Endodermal cell (in vitro differentiated cells): ENCODE measurements at regions not wholly inside any gene's neighbourhood (a gene's known extent, or its start where the extent isn't known, plus 50 kb on each side); places are given as distances from the start of the nearest gene placed in this dataset.

Experiments used
- DNase-seq: peaks from one replicate; pipeline ENCODE4 v3.0.0-alpha.2; 2017
- H3K27ac ChIP-seq: 2 replicates; pipeline ENCODE4 v1.5.1; 2013; ENCODE audit warnings: mild to moderate bottlenecking, low read depth, low read length, moderate library complexity
- H3K27me3 ChIP-seq: 2 replicates; pipeline ENCODE4 v1.6.1; 2013; ENCODE audit warnings: mild to moderate bottlenecking, low read length, moderate library complexity; ENCODE audit not compliant: insufficient read depth, control insufficient read depth, poor library complexity, severe bottlenecking
- H3K36me3 ChIP-seq: 2 replicates; pipeline ENCODE4 v1.7.0; 2013; ENCODE audit warnings: mild to moderate bottlenecking, low read length, moderate library complexity; ENCODE audit not compliant: control insufficient read depth, insufficient read depth
- H3K4me1 ChIP-seq: one replicate; pipeline ENCODE4 v1.7.0; 2013; ENCODE audit warnings: low read length; ENCODE audit not compliant: control insufficient read depth, insufficient read depth
- H3K4me3 ChIP-seq: 2 replicates; pipeline ENCODE4 v1.5.1; 2013; ENCODE audit warnings: mild to moderate bottlenecking, low read length, moderate library complexity
- H3K9ac ChIP-seq: 2 replicates; pipeline ENCODE4 v1.6.1; 2013; ENCODE audit warnings: mild to moderate bottlenecking, low read length, moderate library complexity; ENCODE audit not compliant: poor library complexity, severe bottlenecking; ENCODE audit errors: extremely low read depth
- H3K9me3 ChIP-seq: 2 replicates; pipeline ENCODE4 v1.6.1; 2013; ENCODE audit warnings: mild to moderate bottlenecking, low read length, moderate library complexity; ENCODE audit not compliant: control insufficient read depth
- H3K27ac Mint-ChIP-seq: 2 replicates; pipeline ENCODE4 v1.8.0; 2020; ENCODE audit warnings: mixed read lengths
- H3K27me3 Mint-ChIP-seq: 2 replicates; pipeline ENCODE4 v1.8.0; 2021; ENCODE audit warnings: mild to moderate bottlenecking, mixed read lengths; ENCODE audit not compliant: insufficient read depth
- H3K36me3 Mint-ChIP-seq: 2 replicates; pipeline ENCODE4 v1.8.0; 2020; ENCODE audit warnings: low read depth, mixed read lengths
- H3K4me1 Mint-ChIP-seq: 2 replicates; pipeline ENCODE4 v1.8.0; 2020; ENCODE audit warnings: mixed read lengths
- H3K4me3 Mint-ChIP-seq: 2 replicates; pipeline ENCODE4 v1.8.0; 2020; ENCODE audit warnings: mild to moderate bottlenecking, moderate library complexity, mixed read lengths
- H3K9me3 Mint-ChIP-seq: 2 replicates; pipeline ENCODE4 v1.8.0; 2020; ENCODE audit warnings: mild to moderate bottlenecking, mixed read lengths
- CTCF ChIP-seq: fragments of 200-600 bp; sonication (generic); conservative IDR thresholded peaks from 2 replicates; pipeline ENCODE4 v1.5.0; 2021; ENCODE audit warnings: antibody characterized with exemption, mild to moderate bottlenecking
- WGBS, 2 experiments: methylation state at CpG; one replicate each; pipeline versions ENCODE4 v1.1.5 to v1.1.7; 2013; ENCODE audit warnings: missing lambda C conversion rate in 2 of 2, mixed read lengths in 1 of 2; ENCODE audit not compliant: insufficient coverage in 1 of 2, insufficient read length in 1 of 2; 5-methylcytosine and 5-hydroxymethylcytosine counted together

- Histone ChIP-seq H3K27ac (no peak overlapping the region), H3K9ac (no peak overlapping the region), H3K4me3 (no peak overlapping the region), H3K4me1 (no peaks in the 10 kb centered on the region), H3K27me3 (no peaks in the 10 kb centered on the region), H3K9me3 (no peaks in the 10 kb centered on the region), H3K36me3 (no peaks in the 10 kb centered on the region)
- DNase-seq, result no peak
- no peaks in the 10 kb centered on the region for H3K36me3 Mint-ChIP-seq
- H3K4me3 Mint-ChIP-seq, result no peak overlapping the region
- no peaks in the 10 kb centered on the region for H3K27me3 Mint-ChIP-seq
- no peaks in the 10 kb centered on the region for H3K9me3 Mint-ChIP-seq
- TF ChIP-seq CTCF, result no peak
- WGBS, 2 experiments, result 86% methylated on average over 2 to 3 of the region's 3 CpGs
- no peak overlapping the region for H3K27ac Mint-ChIP-seq
- no peaks in the 10 kb centered on the region for H3K4me1 Mint-ChIP-seq
Observed at GRCh38 chr14:43855556-43855955, 651.5 kb downstream of the FSCB start.

GRCh38 chr14:43853541-43853940 is 653.5 kb downstream of the FSCB start:
- Mint-ChIP-seq H3K9me3 (no peaks in the 10 kb centered on the region), H3K4me3 (no peak overlapping the region), H3K4me1 (no peaks in the 10 kb centered on the region), H3K27me3 (no peaks in the 10 kb centered on the region), H3K27ac (no peak overlapping the region), H3K36me3 (no peaks in the 10 kb centered on the region)
- H3K36me3 ChIP-seq, result no peaks in the 10 kb centered on the region
- 92% methylated on average over 1 of the region's 1 CpG; no CpG with 5 or more reads in 1 of the 2 experiments for WGBS, 2 experiments
- H3K27me3 ChIP-seq, result no peaks in the 10 kb centered on the region
- no peaks in the 10 kb centered on the region for H3K9me3 ChIP-seq
- no peak overlapping the region for H3K27ac ChIP-seq
- no peak overlapping the region for H3K4me3 ChIP-seq
- no peak for TF ChIP-seq CTCF
- H3K9ac ChIP-seq, result no peak overlapping the region
- DNase-seq, result no peak
- no peaks in the 10 kb centered on the region for H3K4me1 ChIP-seq

GRCh38 chr14:43803076-43803689 is 703.9 kb downstream of the FSCB start:
- H3K4me3 ChIP-seq, result peak overlapping the region; percentile 19
- WGBS, 2 experiments, result 89% methylated on average over 2 of the region's 2 CpGs; no CpG with 5 or more reads in 1 of the 2 experiments
- DNase-seq, result no peak
- no peak overlapping the region for H3K9ac ChIP-seq
- Mint-ChIP-seq H3K4me1 (no peaks in the 10 kb centered on the region), H3K4me3 (no peak overlapping the region), H3K27ac (no peak overlapping the region), H3K27me3 (no peaks in the 10 kb centered on the region), H3K9me3 (peaks cover 32% of the 10 kb centered on the region), H3K36me3 (peaks cover 1% of the 10 kb centered on the region)
- H3K4me1 ChIP-seq, result no peaks in the 10 kb centered on the region
- H3K27ac ChIP-seq, result no peak overlapping the region
- no peaks in the 10 kb centered on the region for H3K27me3 ChIP-seq
- no peaks in the 10 kb centered on the region for H3K36me3 ChIP-seq
- H3K9me3 ChIP-seq, result peaks cover 32% of the 10 kb centered on the region
- TF ChIP-seq CTCF, result no peak
